GM19035 (cell line): ENCODE measurements at regions not wholly inside any gene's neighbourhood (a gene's known extent, or its start where the extent isn't known, plus 50 kb on each side); places are given as distances from the start of the nearest gene placed in this dataset.
"Not testable (repeated sequence)": the region's sequence is repeated elsewhere in the genome, so short reads cannot be mapped to it uniquely, and the experiment has no call there.

Experiments
- ATAC-seq: cut with Tn5 transposase; IDR thresholded peaks from one replicate; pipeline ENCODE4 v1.9.1; 2021; ENCODE audit not compliant: unreplicated experiment

- ATAC-seq, result no peak
Observed at GRCh38 chr10:8659982-8660381, 605.5 kb downstream of the GATA3 start.

- no peak for ATAC-seq
Observed at GRCh38 chr10:8661886-8662285, 607.4 kb downstream of the GATA3 start.

- no peak for ATAC-seq
Observed at GRCh38 chr10:8663131-8663530, 608.6 kb downstream of the GATA3 start.

GRCh38 chr10:8665322-8665721 is 610.8 kb downstream of the GATA3 start:
- ATAC-seq, result no peak

- ATAC-seq, result no peak
Observed at GRCh38 chr10:8670461-8670860, 616.0 kb downstream of the GATA3 start.

GRCh38 chr10:8674230-8674629 is 619.7 kb downstream of the GATA3 start:
- ATAC-seq, result no peak

GRCh38 chr10:8677642-8678041 is 623.2 kb downstream of the GATA3 start:
- no peak for ATAC-seq

- ATAC-seq, result not testable (repeated sequence)
Observed at GRCh38 chr10:8684916-8685315, 630.4 kb downstream of the GATA3 start.

GRCh38 chr10:8688881-8689280 is 634.4 kb downstream of the GATA3 start:
- no peak for ATAC-seq

GRCh38 chr10:8691498-8692017 is 637.1 kb downstream of the GATA3 start:
- no peak for ATAC-seq

- not testable (repeated sequence) for ATAC-seq
Observed at GRCh38 chr10:8693635-8694034, 639.1 kb downstream of the GATA3 start.

GRCh38 chr10:8696746-8697145 is 642.3 kb downstream of the GATA3 start:
- ATAC-seq, result no peak

- no peak for ATAC-seq
Observed at GRCh38 chr10:8700689-8701088, 646.2 kb downstream of the GATA3 start.

- ATAC-seq, result no peak
Observed at GRCh38 chr10:8702181-8702580, 647.7 kb downstream of the GATA3 start.

- ATAC-seq, result no peak
Observed at GRCh38 chr10:8705415-8705814, 650.9 kb downstream of the GATA3 start.

- no peak for ATAC-seq
Observed at GRCh38 chr10:8712656-8713055, 658.2 kb downstream of the GATA3 start.

- ATAC-seq, result no peak
Observed at GRCh38 chr10:8719971-8720370, 665.5 kb downstream of the GATA3 start.

GRCh38 chr10:8721650-8722049 is 667.2 kb downstream of the GATA3 start:
- ATAC-seq, result no peak

- ATAC-seq, result no peak
Observed at GRCh38 chr10:8722835-8723234, 668.3 kb downstream of the GATA3 start.

- ATAC-seq, result no peak
Observed at GRCh38 chr10:8725343-8725742, 670.9 kb downstream of the GATA3 start.

- ATAC-seq, result no peak
Observed at GRCh38 chr10:8726084-8726778, 671.7 kb downstream of the GATA3 start.

GRCh38 chr10:8726779-8727084 is 672.2 kb downstream of the GATA3 start:
- ATAC-seq, result no peak
